Mucosa of gallbladder (tissue), 1 donor: ENCODE measurements at regions not wholly inside any gene's neighbourhood (a gene's known extent, or its start where the extent isn't known, plus 50 kb on each side); places are given as distances from the start of the nearest gene placed in this dataset.

ENCODE experiments used
- DNase-seq: peaks from one replicate; pipeline ENCODE4 v3.0.0-alpha.2; 2020; ENCODE audit warnings: low spot score
- donor health status: DM: no; HTN: no; CAD: no.

GRCh38 chr13:84358601-84359000 lies 476.3 kb upstream of the SLITRK1 start:
- DNase-seq, result no peak

DNA sequence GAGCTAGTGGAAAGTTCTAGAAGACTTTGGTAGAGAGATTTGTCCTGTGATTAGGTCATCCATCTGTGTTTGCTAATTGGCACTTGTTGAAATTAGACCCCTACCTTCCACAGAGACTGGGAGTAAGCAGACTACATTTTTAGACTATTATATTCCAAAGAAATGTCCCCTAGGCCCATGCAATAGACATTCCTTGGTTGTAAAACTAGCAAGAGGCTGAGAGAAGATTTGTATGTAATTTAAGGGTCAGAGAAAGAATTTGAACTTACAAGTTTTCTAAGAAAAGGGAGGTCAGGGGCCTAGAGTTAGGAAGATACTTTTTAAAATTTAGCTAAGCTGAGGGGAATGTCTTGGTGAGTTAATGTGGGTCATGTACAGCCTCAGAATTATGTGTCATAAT lies 470.7 kb upstream of the SLITRK1 start:
- no peak for DNase-seq

DNA sequence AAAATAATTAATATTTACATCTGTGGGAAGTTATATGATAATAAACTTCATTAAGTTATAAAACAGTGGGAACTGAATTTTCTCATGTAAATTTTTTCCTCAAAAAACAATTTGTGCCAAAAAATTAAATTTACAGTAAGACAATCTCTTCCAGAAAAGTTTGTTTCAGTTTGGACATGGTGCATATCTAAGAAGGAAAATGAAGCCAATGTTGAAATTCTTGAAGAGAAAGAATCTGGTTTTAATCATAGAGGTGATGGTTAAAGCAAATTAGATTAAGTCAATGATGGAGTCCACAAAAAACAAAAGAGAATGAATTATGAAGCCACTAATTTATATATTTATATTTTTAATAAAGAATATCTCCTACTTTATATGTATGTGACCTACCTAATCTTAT lies 457.2 kb upstream of the SLITRK1 start:
- no peak for DNase-seq

DNA sequence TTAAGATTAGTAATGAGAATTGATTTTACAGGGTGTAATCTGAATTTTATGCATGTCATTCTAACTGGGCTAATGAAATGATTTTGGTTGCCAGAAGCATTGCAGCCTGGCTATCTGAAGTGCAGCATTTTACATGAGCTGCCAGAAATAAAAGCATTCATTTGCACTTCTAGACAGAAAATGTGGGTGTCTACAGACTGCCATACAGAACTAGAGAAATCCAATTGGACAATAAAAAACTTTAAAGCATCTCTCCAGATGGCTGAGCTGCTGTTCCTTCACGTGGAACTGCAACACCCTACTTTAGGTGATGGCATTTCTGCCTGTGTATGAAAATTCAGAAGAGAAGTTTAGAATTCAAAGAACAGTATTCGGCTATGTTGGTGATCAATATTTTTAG lies 450.1 kb upstream of the SLITRK1 start:
- no peak for DNase-seq

GRCh38 chr13:84315527-84315926 lies 433.3 kb upstream of the SLITRK1 start:
- DNase-seq, result no peak

DNA sequence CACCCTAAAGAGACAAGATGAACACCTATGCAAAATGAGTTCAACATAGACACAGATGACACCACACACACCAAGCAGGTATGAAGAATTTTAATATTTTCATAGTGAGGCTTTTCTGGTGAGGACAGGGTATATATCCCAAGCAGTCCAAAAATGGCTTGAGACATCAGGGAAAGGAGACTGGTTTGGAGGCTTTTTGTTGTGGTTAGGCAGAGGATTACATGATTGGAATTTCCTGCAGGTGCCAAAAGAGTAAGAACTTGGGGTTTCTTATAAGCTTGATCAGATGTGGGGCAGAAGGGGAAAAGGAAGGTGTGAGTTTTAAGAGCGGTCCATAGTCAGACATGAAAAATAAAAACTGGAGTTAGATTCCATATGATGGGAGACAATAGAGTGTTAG lies 420.8 kb upstream of the SLITRK1 start:
- DNase-seq, result no peak

DNA sequence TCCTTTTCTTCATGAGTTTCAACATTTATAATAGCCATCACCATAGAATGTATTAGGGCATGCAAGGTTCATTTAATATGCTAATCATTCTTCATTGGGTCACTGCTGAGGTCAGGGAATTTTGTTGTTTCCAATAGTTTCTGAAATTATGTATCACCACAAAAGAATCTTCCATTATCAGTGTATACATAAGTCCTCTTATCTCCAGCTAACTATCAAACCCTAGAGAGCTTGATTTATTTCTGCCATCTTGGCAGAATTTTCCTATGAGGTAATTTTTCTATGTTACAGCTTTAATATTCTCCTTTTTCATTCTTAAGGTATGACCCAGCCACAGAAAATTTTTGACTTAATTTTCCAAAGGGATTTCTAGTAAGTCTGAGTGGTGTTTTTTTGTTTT lies 415.0 kb upstream of the SLITRK1 start:
- no peak for DNase-seq

- DNase-seq, result no peak
Measured at GRCh38 chr13:84296401-84296800, 414.1 kb upstream of the SLITRK1 start.

DNA sequence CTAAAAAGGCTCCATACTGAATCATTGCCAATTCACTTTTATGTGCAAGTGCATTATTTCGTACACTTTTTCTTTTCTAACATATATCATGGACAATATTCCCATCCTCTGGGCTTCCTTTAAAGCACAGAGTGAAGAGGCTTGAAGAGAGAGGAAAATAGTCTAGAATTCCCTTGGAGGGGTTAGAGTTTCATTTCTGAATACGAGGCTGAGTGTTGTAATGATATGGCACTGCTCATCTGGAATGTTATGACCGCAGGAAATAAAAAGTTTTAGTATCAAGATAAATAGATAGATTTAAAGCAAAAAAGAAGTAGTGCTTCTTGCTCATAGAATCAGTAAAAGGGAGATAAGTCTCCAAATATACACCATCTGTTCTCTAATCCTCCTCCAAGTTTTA lies 412.3 kb upstream of the SLITRK1 start:
- no peak for DNase-seq

GRCh38 chr13:84290386-84290785 lies 408.1 kb upstream of the SLITRK1 start:
- DNase-seq, result no peak

- no peak for DNase-seq
Measured at GRCh38 chr13:84279166-84279565, 396.9 kb upstream of the SLITRK1 start.

DNA sequence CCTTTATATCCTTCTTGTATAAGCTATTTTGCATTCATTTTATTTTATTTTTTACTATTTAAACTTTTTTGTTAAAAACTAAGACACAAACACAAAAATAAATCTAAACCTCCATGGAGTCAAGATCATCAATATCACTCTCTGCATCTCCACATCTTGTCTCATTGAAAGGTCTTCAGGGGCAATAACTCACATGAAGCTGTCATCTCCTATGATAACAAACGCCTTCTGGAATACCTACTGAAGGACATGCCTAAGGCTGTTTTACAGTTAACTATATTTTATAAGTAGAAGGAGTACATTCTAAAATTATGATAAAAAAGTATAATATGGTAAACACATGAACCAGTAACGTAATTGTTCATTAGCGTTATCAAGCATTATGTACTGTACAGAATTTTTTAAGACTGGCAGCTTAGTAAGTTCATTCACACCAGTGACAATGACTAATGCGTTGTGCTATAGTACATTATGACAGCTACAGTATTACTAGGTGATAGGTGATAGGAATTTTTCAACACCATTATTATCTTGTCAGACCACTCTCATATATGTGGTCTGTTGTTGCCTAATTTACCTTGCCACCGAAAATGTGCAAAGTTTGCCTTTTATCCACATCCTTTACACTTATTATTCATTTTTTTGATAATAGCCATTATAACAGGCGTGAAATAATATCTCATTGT lies 390.7 kb upstream of the SLITRK1 start:
- no peak for DNase-seq

GRCh38 chr13:84265257-84265764 lies 383.0 kb upstream of the SLITRK1 start:
- no peak for DNase-seq

DNA sequence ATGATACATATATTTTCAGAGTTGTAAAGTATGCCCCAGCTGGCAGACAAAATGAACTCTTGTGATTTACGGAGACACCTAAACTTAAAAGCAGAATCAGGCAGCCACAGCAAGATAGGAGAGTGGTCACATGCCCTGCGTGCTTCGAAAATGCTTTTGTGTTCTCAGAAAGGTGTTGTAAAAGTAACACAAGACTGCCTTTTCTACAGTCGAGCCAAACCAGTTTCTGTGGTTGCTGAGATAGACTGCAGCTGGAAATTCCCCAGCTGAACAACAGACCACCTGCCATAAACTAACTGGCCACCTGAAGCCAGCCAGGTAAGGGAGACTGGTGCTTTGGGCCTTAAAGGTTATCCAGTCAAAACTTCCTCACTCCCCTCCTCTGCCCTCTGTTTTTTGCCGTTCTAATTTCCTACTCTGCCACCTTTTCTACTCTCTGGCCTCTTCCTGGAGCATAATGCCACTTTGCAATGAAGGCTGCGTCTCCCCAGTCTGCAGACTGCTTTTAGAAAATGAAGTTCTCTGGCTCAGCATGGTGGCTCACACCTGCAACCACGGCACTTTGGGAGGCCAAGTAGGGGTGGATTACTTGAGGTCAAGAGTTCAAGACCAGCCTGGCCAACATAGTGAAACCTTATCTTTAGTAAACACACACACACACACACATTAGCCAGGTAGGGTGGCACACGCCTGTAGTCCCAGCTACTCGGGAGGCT lies 381.2 kb upstream of the SLITRK1 start:
- DNase-seq, result no peak

DNA sequence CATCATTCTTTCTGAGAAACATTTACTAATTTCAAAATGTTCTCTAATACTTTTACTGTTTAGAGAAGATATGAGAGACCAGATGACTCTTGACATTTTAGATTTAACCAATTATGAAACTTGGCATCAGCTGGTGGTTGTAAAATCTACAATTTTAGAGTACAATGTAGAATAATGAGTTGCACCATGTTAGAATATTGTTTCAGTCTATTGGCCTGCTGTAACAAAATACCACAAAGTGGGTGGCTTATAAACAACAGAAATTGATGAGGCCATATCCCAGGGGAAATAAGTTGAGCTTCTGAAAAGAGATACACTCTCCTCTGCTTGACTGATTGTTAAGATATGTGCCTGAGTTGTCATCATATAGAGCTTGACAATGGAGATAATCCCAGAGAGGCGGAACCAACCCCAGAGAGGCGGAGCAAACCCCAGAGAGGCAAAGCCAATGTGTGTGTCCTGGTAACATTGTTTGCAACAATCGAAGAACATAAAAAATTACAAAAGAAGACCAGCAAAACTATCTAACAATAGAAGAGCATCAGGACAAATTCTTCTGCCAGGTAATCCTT lies 373.0 kb upstream of the SLITRK1 start:
- DNase-seq, result no peak

- DNase-seq, result no peak
Measured at GRCh38 chr13:84249463-84249862, 367.2 kb upstream of the SLITRK1 start.

DNA sequence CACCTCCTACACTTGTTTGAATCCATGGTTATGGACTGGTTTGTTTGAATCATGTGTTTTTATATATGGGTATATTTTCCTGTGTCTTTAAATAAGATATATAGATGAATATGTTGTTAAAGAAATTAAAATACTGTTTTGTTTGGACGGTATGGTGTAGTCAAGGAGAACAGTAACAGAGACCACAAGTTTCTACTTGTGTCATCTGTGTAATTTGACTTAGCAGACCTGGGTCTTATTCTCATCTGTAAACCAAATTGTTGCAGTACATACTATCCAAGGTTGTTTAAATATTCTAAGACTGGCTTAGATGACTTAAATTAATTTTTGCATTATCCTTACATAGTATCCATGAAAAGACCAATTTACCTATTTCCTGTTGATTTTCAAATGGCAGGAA lies 361.1 kb upstream of the SLITRK1 start:
- no peak for DNase-seq

DNA sequence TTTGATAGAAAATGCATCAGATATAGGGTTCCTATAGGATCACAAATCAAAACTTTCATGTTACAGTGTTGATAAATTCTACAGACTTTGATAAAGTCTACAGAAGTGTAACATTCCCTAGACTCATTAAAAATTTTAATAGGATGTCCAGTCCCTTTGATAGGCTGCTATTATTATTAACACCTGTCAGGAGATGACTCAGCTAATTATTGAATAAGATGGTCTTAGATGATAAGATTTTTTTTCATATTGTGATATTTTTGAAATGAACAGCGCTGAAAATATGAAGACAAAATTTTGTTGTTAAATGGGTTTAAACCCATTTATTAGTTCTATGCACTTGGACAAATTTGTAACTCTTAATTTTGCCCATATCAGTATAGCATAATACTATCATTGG lies 356.8 kb upstream of the SLITRK1 start:
- DNase-seq, result no peak

DNA sequence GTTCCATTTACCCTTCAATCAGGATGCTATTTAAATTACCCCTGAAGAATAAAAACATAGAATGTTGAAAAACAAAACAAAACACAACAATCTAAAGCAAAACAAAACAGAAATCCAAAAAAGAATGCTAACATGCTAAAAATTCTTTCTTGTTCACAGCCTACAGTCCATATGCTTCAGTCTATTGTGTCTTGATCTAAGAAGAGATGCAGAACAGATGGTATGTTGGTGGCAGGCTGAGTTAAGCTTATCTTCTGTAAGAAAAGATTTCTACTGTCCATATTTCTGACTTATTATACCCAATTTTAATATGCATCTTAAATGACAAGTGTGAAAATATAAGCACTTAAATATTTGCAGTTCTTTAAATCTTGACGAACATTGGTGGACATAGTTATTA lies 356.1 kb upstream of the SLITRK1 start:
- DNase-seq, result no peak

GRCh38 chr13:84237143-84237542 lies 354.9 kb upstream of the SLITRK1 start:
- DNase-seq, result no peak

- DNase-seq, result no peak
Measured at GRCh38 chr13:84234416-84234815, 352.1 kb upstream of the SLITRK1 start.

DNA sequence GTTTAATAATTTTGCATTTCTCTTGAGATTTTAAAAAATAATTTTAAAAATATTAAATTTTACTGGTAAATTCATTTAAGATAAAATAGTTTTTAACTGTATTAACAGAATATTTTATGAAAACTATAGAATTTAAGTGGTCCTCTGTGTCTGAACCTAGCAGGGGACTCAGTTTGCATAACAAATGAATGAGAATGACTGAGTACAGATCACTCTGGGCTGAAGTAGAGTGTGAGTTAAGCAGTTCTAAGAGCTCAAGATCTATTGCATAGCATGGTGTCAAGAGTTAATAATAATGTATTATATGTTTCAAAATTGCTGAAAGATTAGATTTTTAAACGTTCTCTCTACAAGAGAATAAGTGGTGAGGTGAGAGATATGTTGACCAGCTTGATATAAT lies 348.3 kb upstream of the SLITRK1 start:
- DNase-seq, result no peak

GRCh38 chr13:84211048-84211447 lies 328.8 kb upstream of the SLITRK1 start:
- no peak for DNase-seq
